ENCODE measurements at regions not wholly inside any gene's neighbourhood (a gene's known extent, or its start where the extent isn't known, plus 50 kb on each side); places are given as distances from the start of the nearest gene placed in this dataset.

- Histone ChIP-seq H2AK5ac (ENCODE audit: low read depth, low read length) (no peak overlapping the region), H3K79me1 (ENCODE audit: low read depth, low read length) (no peaks in the 10 kb centered on the region), H4K8ac (ENCODE audit: extremely low read depth, insufficient read depth, low read length) (no peak overlapping the region), H3K79me2 (ENCODE audit: control insufficient read depth in 1 of 2, insufficient read depth in 2 of 2, low read length in 2 of 2) (no peaks in the 10 kb centered on the region; a peak in 1 of 4 replicates), H2BK12ac (ENCODE audit: low read depth, low read length) (no peak overlapping the region), H3K9ac (replicated peaks in 1 of 4; ENCODE audit: extremely low read depth in 1 of 4, low read depth in 3 of 4, low read length in 3 of 4) (no peak overlapping the region), H2BK15ac (ENCODE audit: low read length) (no peak overlapping the region), H3K18ac (ENCODE audit: extremely low read depth, low read length) (no peak overlapping the region), H4K20me1 (replicated peaks in 1 of 2; ENCODE audit: control insufficient read depth in 1 of 2, insufficient read depth in 2 of 2, low read length in 2 of 2) (no peaks in the 10 kb centered on the region), H3K56ac (replicated peaks; ENCODE audit: insufficient read length, low read depth, low read length) (no peak overlapping the region), H3K23me2 (ENCODE audit: low read depth, low read length) (no peaks in the 10 kb centered on the region), H3K4me2 (ENCODE audit: insufficient read depth in 1 of 2, low read depth in 2 of 2, low read length in 2 of 2) (no peak overlapping the region), H3K9me3 (ENCODE audit: insufficient read depth in 2 of 2, low read depth in 1 of 2, low read length in 1 of 2) (no peaks in the 10 kb centered on the region), H3K27ac (ENCODE audit: low read depth, low read length) (no peak overlapping the region), H2AFZ (ENCODE audit: low read length) (no peak overlapping the region), H3K14ac (ENCODE audit: insufficient read length) (no peak overlapping the region), H3K27me3 (replicated peaks in 1 of 4; ENCODE audit: control insufficient read depth in 3 of 4, extremely low read depth in 1 of 4, insufficient read depth in 3 of 4, low read length in 3 of 4) (no peaks in the 10 kb centered on the region), H2BK120ac (replicated peaks; ENCODE audit: low read depth, low read length) (no peak overlapping the region), H2BK5ac (ENCODE audit: low read depth, low read length) (no peak overlapping the region), H2BK20ac (ENCODE audit: low read length) (no peak overlapping the region), H3K4me1 (replicated peaks in 1 of 4; ENCODE audit: control insufficient read depth in 3 of 4, insufficient read depth in 4 of 4, low read length in 3 of 4) (no peaks in the 10 kb centered on the region), H3K36me3 (ENCODE audit: control insufficient read depth in 2 of 4, insufficient read depth in 4 of 4, low read length in 3 of 4) (no peaks in the 10 kb centered on the region), H3K4ac (replicated peaks; ENCODE audit: insufficient read length, low read depth, low read length) (no peak overlapping the region), H4K91ac (replicated peaks; ENCODE audit: insufficient read length, low read length) (no peak overlapping the region), H4K5ac (ENCODE audit: insufficient read length, low read depth, low read length) (no peak overlapping the region), H3K4me3 (ENCODE audit: extremely low read depth in 1 of 4, insufficient read depth in 2 of 4, low read depth in 3 of 4, low read length in 4 of 4) (no peak overlapping the region), H3K23ac (ENCODE audit: insufficient read length) (no peak overlapping the region)
- ChIA-PET POLR2A (ENCODE audit: partially characterized antibody) (no interaction called here), CTCF (ENCODE audit: partially characterized antibody) (no interaction called here)
- 44% methylated on average over 1 of the region's 1 CpG; no CpG with 5 or more reads in 1 of the 2 experiments for WGBS, 2 experiments (ENCODE audit: extremely low coverage in 1 of 2, insufficient coverage in 1 of 2, insufficient read length in 1 of 2, insufficient replicate concordance in 2 of 2, low coverage in 1 of 2, low lambda C conversion rate in 2 of 2, missing lambda C conversion rate in 1 of 2)
- no peak for FAIRE-seq
- TF ChIP-seq EZH2 (IDR thresholded peaks at IDR 0.05; ENCODE audit: low read depth, low read length, severe bottlenecking) (no peak), EP300 (IDR thresholded peaks at IDR 0.05; ENCODE audit: borderline replicate concordance in 1 of 2, low read depth in 2 of 2, low read length in 2 of 2) (no peak), RFX5 (IDR thresholded peaks at IDR 0.05; ENCODE audit: borderline replicate concordance, low read depth, low read length) (no peak)
- no peak for DNase-seq (ENCODE audit: low read depth in 1 of 2, low spot score in 2 of 2)
Observed at GRCh38 chr9:29060041-29060440, 1486.8 kb upstream of the C9orf72 start.
